ENCODE measurements at regions not wholly inside any gene's neighbourhood (a gene's known extent, or its start where the extent isn't known, plus 50 kb on each side); places are given as distances from the start of the nearest gene placed in this dataset.

DNA sequence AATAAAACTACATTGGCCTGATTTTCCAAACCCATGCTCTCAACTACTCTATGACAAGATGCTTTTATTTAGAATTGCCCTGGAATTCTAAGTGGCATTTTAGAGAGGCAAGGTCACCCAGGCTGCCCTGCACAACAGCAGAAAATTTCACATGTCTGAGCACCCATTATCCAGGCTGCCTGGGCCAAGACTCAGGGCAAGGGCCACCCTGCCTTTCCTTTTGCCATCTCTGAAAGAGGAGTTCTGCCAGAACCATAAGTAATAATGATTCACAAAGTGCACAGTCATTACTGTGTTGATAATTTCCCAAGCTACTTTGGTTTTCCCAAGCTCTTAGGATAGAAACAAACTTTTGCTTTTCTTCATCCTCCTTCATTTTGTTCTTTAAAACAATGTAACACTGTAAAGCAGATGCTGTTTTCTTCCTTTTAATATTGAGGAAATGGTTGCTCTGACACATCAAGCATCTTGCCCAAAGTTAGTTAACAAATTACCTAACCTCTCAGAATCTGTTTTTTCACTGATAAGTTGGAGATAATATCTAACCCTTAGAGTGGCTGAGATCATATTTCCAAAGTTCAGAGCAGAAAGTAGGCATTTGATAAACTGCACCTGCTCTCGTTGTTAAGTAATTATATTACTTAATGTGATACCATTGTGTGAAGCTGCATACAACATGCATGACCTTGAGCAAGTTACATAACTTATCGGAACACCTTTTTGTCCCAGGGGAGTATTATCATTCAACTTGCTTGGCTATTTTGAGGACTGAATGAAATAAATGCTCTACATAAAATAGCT is 325.6 kb downstream of the PRELID2 start:
- no peak for DNase-seq (ENCODE audit: low read depth in 4 of 4, low spot score in 1 of 4)

GRCh38 chr5:145506185-145506850 is 328.8 kb downstream of the PRELID2 start:
- DNase-seq (ENCODE audit: low read depth in 4 of 4, low spot score in 1 of 4), result no peak

DNA sequence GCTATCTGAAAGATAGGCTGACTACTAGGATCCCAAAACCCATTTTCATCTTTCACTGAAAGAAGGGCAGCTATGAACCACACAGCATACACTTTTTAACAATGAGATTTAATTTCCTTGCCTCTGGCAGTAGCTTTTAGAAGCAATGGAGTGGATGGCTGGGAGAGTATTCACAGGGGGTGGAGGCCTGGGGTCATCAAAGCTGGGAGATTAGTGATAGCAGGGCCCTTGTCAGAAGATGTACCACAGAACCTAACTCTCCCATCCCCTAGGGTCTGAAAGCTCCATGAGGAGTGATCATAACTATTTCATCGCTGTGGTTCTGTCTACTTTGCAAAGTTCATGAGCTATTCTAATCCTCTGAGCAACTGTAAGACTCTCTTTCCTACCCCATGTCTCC is 332.2 kb downstream of the PRELID2 start:
- no peak for DNase-seq (ENCODE audit: low read depth in 4 of 4, low spot score in 1 of 4)

DNA sequence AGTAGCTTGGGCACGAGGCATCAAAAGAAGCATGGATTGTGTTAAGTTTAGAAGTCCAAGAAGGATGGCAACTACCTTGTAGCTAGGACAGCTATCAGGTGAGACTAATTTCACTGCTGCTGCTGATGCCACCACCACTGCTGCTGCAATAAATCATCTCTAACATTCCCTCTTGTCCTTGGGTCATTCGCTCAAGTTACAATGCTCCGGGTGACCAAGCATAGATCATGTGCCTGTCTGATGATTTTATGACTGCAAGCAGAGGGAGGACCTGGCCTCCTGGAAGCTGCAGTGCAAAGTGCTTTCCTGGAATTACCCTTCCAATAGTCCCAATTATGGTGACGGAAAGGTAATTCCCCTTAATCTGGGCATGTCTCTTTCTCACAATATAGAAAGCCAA is 334.4 kb downstream of the PRELID2 start:
- DNase-seq (ENCODE audit: low read depth in 4 of 4, low spot score in 1 of 4), result no peak

DNA sequence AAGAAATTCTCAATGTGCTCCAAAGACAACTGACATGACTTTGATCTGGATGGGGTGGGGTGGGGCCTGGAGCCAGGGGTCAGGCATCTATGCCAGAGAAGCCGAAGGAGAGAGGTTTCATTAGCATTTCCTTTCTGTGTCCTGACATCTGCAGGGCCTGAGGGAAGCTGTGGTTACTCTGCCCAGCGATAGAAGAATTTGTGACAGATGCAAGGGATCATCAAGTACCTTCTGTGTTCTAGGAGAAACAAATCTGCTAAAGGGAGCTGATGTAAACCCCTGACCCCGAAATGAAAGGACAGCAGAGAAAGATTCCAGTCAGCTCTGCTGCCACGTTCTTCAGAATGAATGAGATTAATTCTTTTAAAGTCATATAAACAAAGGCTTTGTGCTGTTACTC is 335.7 kb downstream of the PRELID2 start:
- DNase-seq (ENCODE audit: low read depth in 4 of 4, low spot score in 1 of 4), result no peak

DNA sequence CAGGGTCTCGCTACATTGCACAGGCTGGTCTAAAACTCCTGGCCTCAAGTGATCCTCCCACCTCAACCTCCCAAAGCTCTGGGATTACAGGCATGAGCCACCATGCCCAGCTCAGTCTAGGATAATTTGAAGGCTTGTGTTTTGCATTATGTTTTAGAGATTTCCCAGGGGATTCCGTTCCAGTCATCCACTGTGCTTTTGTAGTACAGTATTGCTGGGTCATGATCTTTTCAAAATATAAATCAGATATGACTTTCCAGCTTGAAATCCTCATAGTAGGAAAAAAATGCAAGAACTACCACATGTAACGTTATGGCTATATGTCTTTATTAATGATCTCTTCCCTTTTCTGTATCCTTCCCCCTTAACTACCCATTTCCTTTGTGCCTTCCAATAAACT is 338.1 kb downstream of the PRELID2 start:
- DNase-seq (ENCODE audit: low read depth in 4 of 4, low spot score in 1 of 4), result no peak

DNA sequence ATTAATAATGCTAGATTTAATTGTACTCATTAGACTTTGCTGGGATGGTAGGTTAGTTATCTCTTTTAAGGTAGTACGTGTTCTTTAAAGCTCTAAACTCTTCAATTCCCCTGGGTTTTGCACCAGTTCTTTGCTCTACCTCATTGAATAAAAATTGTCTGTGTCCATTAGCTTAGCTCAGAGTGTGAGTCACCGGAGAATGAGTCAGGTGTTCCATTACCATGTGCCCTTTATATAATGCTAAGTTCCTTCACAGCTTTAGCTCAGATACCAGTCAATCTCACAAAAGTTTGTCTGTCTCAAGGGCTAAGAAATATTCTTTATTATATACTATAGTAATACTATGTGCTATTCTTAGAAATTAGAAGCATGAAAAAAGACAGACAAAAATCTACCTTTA is 339.4 kb downstream of the PRELID2 start:
- DNase-seq (ENCODE audit: low read depth in 4 of 4, low spot score in 1 of 4), result no peak

DNA sequence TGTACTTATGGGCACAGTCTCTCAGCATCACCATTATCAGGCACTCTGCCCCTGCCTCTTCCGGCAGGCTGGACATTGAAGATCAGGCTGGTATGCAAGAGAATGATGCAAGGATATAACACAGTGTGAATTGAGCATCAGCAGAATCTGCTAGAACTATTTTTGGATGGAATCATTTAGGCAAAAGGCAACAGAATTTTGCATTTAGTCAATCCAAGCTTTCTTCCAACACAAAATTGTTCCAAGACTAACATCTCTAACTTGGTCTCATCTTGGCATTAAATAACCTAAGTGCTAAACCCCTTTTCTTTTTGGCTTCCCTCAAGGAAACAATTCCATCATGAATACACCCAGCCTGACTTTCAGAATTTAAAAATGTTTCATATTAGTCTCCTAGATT is 339.9 kb downstream of the PRELID2 start:
- DNase-seq (ENCODE audit: low read depth in 4 of 4, low spot score in 1 of 4), result no peak

DNA sequence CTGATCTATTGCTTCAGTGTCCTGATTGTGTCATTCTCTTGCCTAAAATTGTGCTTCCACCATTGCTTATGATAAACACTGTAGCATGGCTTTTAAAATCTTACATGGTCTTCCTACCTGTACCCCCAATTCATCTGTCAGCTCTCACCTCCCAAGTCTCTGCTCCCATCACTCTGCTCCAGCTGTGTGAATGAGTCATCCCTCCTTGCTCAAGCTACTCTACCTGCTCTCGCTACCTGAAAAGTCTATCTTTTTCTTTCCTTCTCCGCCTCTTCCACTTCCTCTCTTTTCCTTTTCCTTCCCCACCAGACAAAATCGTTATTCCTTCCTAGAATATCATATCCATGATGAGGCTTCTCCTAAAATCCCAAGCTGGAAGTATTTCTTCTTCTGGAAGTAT is 341.7 kb downstream of the PRELID2 start:
- DNase-seq (ENCODE audit: low read depth in 4 of 4, low spot score in 1 of 4), result no peak

DNA sequence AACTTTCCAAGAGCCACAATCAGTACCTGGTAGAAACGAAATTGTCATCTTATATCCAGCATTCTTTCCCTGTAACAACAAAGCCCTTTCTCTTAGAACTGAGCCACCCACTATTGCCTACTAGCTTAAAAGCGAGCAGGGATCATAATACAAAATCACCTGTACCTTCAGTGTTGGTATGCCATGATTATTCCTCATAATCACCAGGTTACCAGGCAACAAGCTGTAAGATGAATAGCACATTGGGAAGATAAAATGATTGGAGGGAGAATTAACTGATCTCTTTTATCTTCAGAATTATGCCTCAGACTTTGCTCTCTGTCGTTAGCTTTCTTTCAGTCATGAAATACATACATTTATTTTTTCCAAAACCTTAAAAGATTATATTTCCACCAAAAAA is 345.6 kb downstream of the PRELID2 start:
- DNase-seq (ENCODE audit: low read depth in 4 of 4, low spot score in 1 of 4), result no peak

DNA sequence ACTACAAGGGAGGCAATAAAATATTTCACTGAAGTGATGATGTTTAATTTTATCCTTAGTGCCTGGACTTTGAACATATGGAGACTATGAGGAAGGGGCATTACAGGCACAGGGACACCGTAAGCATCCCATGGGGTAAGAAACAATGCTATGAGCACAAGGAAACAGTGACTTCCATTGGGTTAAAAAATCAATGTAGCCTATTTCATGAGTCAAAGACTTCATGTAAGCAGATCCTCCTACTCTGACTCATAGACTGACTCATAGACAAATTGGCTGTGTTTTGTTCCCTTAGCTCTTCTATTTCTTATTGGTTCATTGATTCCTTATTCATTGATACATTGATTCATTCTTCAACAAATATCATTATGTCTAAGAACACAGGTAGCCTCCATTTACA is 351.0 kb downstream of the PRELID2 start:
- no peak for DNase-seq (ENCODE audit: low read depth in 4 of 4, low spot score in 1 of 4)

- no peak for DNase-seq (ENCODE audit: low read depth in 4 of 4, low spot score in 1 of 4)
These were observed 351.9 kb downstream of the PRELID2 start for GRCh38 chr5:145483212-145483611.

GRCh38 chr5:145479857-145480256 is 355.3 kb downstream of the PRELID2 start:
- DNase-seq (ENCODE audit: low read depth in 4 of 4, low spot score in 1 of 4), result no peak

- DNase-seq (ENCODE audit: low read depth in 4 of 4, low spot score in 1 of 4), result no peak
These were observed 355.9 kb downstream of the PRELID2 start for GRCh38 chr5:145479271-145479670.

- no peak for DNase-seq (ENCODE audit: low read depth in 4 of 4, low spot score in 1 of 4)
These were observed 356.5 kb downstream of the PRELID2 start for GRCh38 chr5:145478651-145479050.

DNA sequence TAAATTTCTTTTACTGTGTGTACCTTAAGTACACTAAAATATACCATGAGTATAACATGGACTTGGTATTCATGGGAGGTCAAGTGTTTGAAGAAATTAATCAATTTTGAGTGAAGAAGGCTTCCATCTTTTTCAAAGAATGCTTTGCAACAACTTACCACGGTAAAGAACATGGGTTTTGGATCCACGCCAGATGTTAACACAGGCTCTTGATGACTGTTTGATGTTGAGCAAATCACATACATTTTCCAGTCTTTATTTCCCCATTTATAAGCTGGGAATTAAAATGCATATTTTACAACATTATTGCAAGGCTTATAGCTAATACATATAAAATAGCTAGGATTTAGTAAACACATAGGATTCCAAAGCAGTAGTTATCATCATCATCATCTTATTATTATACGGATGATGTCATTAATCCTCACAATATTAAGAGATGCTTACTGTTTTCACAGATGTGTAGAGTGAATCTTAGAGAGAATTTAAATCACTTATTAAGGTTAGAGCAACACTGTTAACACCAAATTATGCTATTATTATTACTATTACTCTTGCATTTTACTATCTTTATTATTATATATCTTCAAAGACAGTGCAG is 362.0 kb downstream of the PRELID2 start:
- no peak for DNase-seq (ENCODE audit: low read depth in 4 of 4, low spot score in 1 of 4)

GRCh38 chr5:145471831-145472612 is 363.1 kb downstream of the PRELID2 start:
- no peak for DNase-seq (ENCODE audit: low read depth in 4 of 4, low spot score in 1 of 4)

DNA sequence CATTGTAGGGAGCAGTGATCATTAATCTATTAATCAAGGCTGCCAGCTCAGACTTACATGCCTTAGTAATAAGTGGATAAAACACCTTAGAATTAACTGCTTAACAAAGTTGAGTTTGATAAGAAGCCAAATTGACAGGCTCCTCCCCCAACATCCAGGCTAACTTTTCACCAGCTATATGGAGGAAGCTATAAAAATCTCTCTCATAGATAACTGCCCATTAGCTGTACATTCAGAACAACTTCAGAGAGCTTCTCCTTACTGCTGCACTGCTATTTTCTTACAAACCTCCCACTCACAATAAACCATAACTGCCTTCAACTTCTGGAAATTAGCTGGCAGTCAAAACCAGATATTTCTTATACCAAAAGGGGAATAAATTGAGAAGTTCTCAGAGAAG is 364.1 kb downstream of the PRELID2 start:
- DNase-seq (ENCODE audit: low read depth in 4 of 4, low spot score in 1 of 4), result no peak

DNA sequence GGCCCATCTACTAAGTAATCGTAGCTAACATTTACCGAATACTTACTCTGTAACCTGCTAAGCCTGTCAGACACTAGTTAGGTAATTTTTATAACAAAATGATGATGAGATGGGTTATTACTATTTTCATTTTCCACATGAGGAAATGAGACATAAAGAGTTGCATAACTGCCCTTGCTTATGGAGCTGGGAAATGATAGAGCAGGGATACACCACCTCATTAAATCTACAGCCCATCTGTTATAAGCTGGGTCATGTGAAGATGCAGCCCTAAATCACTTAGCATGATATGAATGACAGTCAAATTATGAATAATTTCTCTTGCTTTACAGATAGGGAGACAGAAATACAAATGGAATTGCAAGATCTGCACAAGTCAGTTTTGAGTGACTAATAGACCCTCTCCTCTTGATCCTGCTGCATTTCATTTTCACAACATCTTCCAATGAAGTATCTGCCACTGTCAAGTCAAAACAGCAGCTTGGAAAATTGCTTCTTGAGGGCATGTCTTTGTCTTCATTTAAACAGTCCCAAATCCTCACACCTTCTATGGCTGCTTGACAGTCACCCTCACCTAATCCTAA is 364.7 kb downstream of the PRELID2 start:
- DNase-seq (ENCODE audit: low read depth in 4 of 4, low spot score in 1 of 4), result no peak

- no peak for DNase-seq (ENCODE audit: low read depth in 4 of 4, low spot score in 1 of 4)
These were observed 367.7 kb downstream of the PRELID2 start for GRCh38 chr5:145467446-145467845.

GRCh38 chr5:145466533-145466932 is 368.6 kb downstream of the PRELID2 start:
- DNase-seq (ENCODE audit: low read depth in 4 of 4, low spot score in 1 of 4), result no peak
